ENCODE measurements at regions not wholly inside any gene's neighbourhood (a gene's known extent, or its start where the extent isn't known, plus 50 kb on each side); places are given as distances from the start of the nearest gene placed in this dataset.
A peak's percentile ranks its signal among the peaks of the same experiment; 100 is the strongest.

DNA sequence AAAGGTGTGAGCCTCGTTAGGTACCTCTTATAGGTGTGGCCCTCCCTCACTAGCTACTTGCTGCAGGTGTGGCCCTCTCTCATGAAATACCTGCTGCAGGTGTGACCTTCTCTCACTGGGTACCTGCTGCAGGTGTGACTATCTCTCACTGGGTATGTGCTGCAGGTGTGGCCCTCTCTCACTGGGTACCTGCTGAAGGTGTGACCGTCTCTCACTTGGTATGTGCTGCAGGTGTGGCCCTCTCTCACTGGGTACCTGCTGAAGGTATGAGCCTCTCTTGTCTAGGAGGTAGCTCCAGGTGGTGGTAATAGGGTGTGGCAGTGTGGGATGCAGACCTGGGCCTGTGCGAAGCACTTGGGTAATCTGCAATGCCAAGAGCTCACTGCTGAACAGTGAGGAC lies 170.7 kb upstream of the PLPP4 start:
- no peak overlapping the region for H3K4me3 ChIP-seq (ENCODE audit: low read length)
- no peak overlapping the region for H3K9ac ChIP-seq (ENCODE audit: low read length)
- H3K36me3 ChIP-seq (ENCODE audit: control insufficient read depth, insufficient read depth, low read length, severe bottlenecking): no peaks in the 10 kb centered on the region
- peaks cover under 1% of the 10 kb centered on the region for H3K9me3 ChIP-seq (ENCODE audit: control insufficient read depth, low read length)
- no peak for DNase-seq (ENCODE audit: low read depth)
- H3K27me3 ChIP-seq (replicated peaks; ENCODE audit: control insufficient read depth, insufficient read depth, low read length): no peaks in the 10 kb centered on the region
- H3K4me1 ChIP-seq (ENCODE audit: control insufficient read depth, insufficient read depth, low read length): no peaks in the 10 kb centered on the region

GRCh38 chr10:120300513-120300912 lies 156.5 kb upstream of the PLPP4 start:
- H3K4me3 ChIP-seq (ENCODE audit: low read length): no peak overlapping the region
- no peaks in the 10 kb centered on the region for H3K36me3 ChIP-seq (ENCODE audit: control insufficient read depth, insufficient read depth, low read length, severe bottlenecking)
- H3K4me1 ChIP-seq (ENCODE audit: control insufficient read depth, insufficient read depth, low read length): no peaks in the 10 kb centered on the region
- H3K9ac ChIP-seq (ENCODE audit: low read length): no peak overlapping the region
- H3K27me3 ChIP-seq (replicated peaks; ENCODE audit: control insufficient read depth, insufficient read depth, low read length): no peaks in the 10 kb centered on the region
- peaks cover 4% of the 10 kb centered on the region for H3K9me3 ChIP-seq (ENCODE audit: control insufficient read depth, low read length)
- no peak for DNase-seq (ENCODE audit: low read depth)

GRCh38 chr10:120308589-120308988 lies 148.4 kb upstream of the PLPP4 start:
- H3K27me3 ChIP-seq (replicated peaks; ENCODE audit: control insufficient read depth, insufficient read depth, low read length): no peaks in the 10 kb centered on the region
- H3K4me1 ChIP-seq (ENCODE audit: control insufficient read depth, insufficient read depth, low read length): no peaks in the 10 kb centered on the region
- H3K36me3 ChIP-seq (ENCODE audit: control insufficient read depth, insufficient read depth, low read length, severe bottlenecking): no peaks in the 10 kb centered on the region
- peaks cover 9% of the 10 kb centered on the region for H3K9me3 ChIP-seq (ENCODE audit: control insufficient read depth, low read length)
- no peak overlapping the region for H3K4me3 ChIP-seq (ENCODE audit: low read length)
- no peak overlapping the region for H3K9ac ChIP-seq (ENCODE audit: low read length)
- DNase-seq (ENCODE audit: low read depth): no peak

DNA sequence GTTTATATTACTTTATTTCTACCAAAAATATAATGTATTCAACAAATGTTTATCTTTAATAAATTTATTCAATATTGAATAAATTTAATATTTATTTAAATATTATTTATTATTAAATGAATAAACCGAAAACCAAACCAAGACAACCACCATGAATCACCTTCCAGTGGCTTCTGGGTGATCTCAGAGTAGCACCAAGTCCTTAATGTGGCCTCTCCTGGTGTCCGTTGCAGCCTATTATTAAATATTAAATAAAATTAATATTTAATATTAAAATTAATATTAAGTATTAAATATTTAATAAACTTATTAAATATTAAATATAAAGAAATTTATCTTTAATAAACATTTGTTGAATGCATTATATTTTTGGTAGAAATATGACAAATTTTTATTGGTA lies 143.3 kb upstream of the PLPP4 start:
- no peaks in the 10 kb centered on the region for H3K4me1 ChIP-seq (ENCODE audit: control insufficient read depth, insufficient read depth, low read length)
- no peak for DNase-seq (ENCODE audit: low read depth)
- peaks cover 3% of the 10 kb centered on the region for H3K9me3 ChIP-seq (ENCODE audit: control insufficient read depth, low read length)
- no peak overlapping the region for H3K9ac ChIP-seq (ENCODE audit: low read length)
- no peaks in the 10 kb centered on the region for H3K36me3 ChIP-seq (ENCODE audit: control insufficient read depth, insufficient read depth, low read length, severe bottlenecking)
- no peak overlapping the region for H3K4me3 ChIP-seq (ENCODE audit: low read length)
- no peaks in the 10 kb centered on the region for H3K27me3 ChIP-seq (replicated peaks; ENCODE audit: control insufficient read depth, insufficient read depth, low read length)

GRCh38 chr10:120314442-120314841 lies 142.6 kb upstream of the PLPP4 start:
- H3K4me1 ChIP-seq (ENCODE audit: control insufficient read depth, insufficient read depth, low read length): no peaks in the 10 kb centered on the region
- H3K9ac ChIP-seq (ENCODE audit: low read length): no peak overlapping the region
- H3K9me3 ChIP-seq (ENCODE audit: control insufficient read depth, low read length): peaks cover 3% of the 10 kb centered on the region
- no peak overlapping the region for H3K4me3 ChIP-seq (ENCODE audit: low read length)
- H3K36me3 ChIP-seq (ENCODE audit: control insufficient read depth, insufficient read depth, low read length, severe bottlenecking): no peaks in the 10 kb centered on the region
- DNase-seq (ENCODE audit: low read depth): no peak
- no peaks in the 10 kb centered on the region for H3K27me3 ChIP-seq (replicated peaks; ENCODE audit: control insufficient read depth, insufficient read depth, low read length)

- H3K9ac ChIP-seq (ENCODE audit: low read length): no peak overlapping the region
- DNase-seq (ENCODE audit: low read depth): peak; percentile 21
- H3K4me3 ChIP-seq (ENCODE audit: low read length): no peak overlapping the region
- no peaks in the 10 kb centered on the region for H3K9me3 ChIP-seq (ENCODE audit: control insufficient read depth, low read length)
- H3K4me1 ChIP-seq (ENCODE audit: control insufficient read depth, insufficient read depth, low read length): no peaks in the 10 kb centered on the region
- no peaks in the 10 kb centered on the region for H3K27me3 ChIP-seq (replicated peaks; ENCODE audit: control insufficient read depth, insufficient read depth, low read length)
- H3K36me3 ChIP-seq (ENCODE audit: control insufficient read depth, insufficient read depth, low read length, severe bottlenecking): no peaks in the 10 kb centered on the region
Measured at GRCh38 chr10:120318862-120319261, 138.2 kb upstream of the PLPP4 start.

- Histone ChIP-seq H3K9me3 (ENCODE audit: control insufficient read depth, low read length) (no peaks in the 10 kb centered on the region), H3K9ac (ENCODE audit: low read length) (no peak overlapping the region), H3K27me3 (replicated peaks; ENCODE audit: control insufficient read depth, insufficient read depth, low read length) (no peaks in the 10 kb centered on the region), H3K4me1 (ENCODE audit: control insufficient read depth, insufficient read depth, low read length) (peaks cover 4% of the 10 kb centered on the region), H3K36me3 (ENCODE audit: control insufficient read depth, insufficient read depth, low read length, severe bottlenecking) (no peaks in the 10 kb centered on the region), H3K4me3 (ENCODE audit: low read length) (no peak overlapping the region)
- no peak for DNase-seq (ENCODE audit: low read depth)
Measured at GRCh38 chr10:120327675-120328074, 129.4 kb upstream of the PLPP4 start.

DNA sequence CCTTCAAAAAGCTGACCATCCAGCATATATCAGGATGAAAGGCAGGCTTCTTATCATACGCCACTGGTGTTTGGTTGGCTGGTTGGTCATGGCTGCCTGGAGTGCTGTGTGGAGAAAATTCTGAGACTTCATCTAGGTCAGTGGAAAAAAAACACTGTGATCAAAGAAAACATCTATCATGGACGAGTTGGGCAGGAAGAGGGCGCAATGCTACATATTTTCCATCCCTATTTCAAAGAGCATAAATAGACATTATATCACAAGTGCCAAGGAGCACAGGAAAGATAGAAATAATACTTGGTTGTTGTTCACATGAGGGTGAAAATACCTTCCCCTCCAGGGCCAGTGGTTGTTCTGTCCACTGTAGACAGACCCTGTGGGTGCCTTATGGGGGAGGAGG lies 128.4 kb upstream of the PLPP4 start:
- no peaks in the 10 kb centered on the region for H3K27me3 ChIP-seq (replicated peaks; ENCODE audit: control insufficient read depth, insufficient read depth, low read length)
- H3K9ac ChIP-seq (ENCODE audit: low read length): no peak overlapping the region
- peak; percentile 2 for DNase-seq (ENCODE audit: low read depth)
- H3K9me3 ChIP-seq (ENCODE audit: control insufficient read depth, low read length): no peaks in the 10 kb centered on the region
- H3K4me3 ChIP-seq (ENCODE audit: low read length): no peak overlapping the region
- peaks cover 4% of the 10 kb centered on the region for H3K4me1 ChIP-seq (ENCODE audit: control insufficient read depth, insufficient read depth, low read length)
- H3K36me3 ChIP-seq (ENCODE audit: control insufficient read depth, insufficient read depth, low read length, severe bottlenecking): no peaks in the 10 kb centered on the region

- Histone ChIP-seq H3K36me3 (ENCODE audit: control insufficient read depth, insufficient read depth, low read length, severe bottlenecking) (no peaks in the 10 kb centered on the region), H3K27me3 (replicated peaks; ENCODE audit: control insufficient read depth, insufficient read depth, low read length) (peaks cover 10% of the 10 kb centered on the region), H3K4me1 (ENCODE audit: control insufficient read depth, insufficient read depth, low read length) (no peaks in the 10 kb centered on the region), H3K4me3 (ENCODE audit: low read length) (no peak overlapping the region), H3K9me3 (ENCODE audit: control insufficient read depth, low read length) (no peaks in the 10 kb centered on the region), H3K9ac (ENCODE audit: low read length) (no peak overlapping the region)
- no peak for DNase-seq (ENCODE audit: low read depth)
Measured at GRCh38 chr10:120335553-120335952, 121.5 kb upstream of the PLPP4 start.

- no peak overlapping the region for H3K9ac ChIP-seq (ENCODE audit: low read length)
- H3K4me1 ChIP-seq (ENCODE audit: control insufficient read depth, insufficient read depth, low read length): no peaks in the 10 kb centered on the region
- H3K4me3 ChIP-seq (ENCODE audit: low read length): no peak overlapping the region
- peaks cover 10% of the 10 kb centered on the region for H3K27me3 ChIP-seq (replicated peaks; ENCODE audit: control insufficient read depth, insufficient read depth, low read length)
- DNase-seq (ENCODE audit: low read depth): no peak
- no peaks in the 10 kb centered on the region for H3K36me3 ChIP-seq (ENCODE audit: control insufficient read depth, insufficient read depth, low read length, severe bottlenecking)
- H3K9me3 ChIP-seq (ENCODE audit: control insufficient read depth, low read length): no peaks in the 10 kb centered on the region
Measured at GRCh38 chr10:120336306-120336910, 120.6 kb upstream of the PLPP4 start.

DNA sequence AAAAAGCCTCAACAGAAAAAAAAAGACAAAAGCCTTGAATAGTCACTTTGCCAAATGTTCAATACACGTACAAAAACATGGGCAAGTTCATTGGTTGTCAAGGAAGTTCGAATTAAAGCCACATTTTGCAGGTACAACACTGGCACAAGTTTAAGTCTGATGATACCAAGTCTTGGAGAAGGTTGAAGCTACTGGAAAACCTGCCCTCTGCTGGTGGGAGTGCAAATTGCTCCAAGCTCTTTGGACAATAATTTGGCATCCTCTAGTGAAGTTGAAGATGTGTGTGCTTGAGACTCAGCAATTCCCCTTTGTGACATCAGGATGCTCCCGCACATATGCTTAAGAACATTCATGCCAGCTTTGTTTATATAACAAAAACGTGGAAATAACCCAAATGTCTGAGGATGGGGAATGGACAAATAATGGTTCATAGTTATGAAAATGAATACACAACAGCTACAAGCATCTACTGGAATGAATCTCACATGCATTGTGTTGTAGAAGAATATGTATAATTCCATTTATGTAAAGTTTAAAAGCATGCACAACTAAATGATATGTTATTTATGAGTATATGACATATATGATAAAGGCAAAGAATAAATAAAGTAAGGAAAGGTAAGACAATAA lies 120.0 kb upstream of the PLPP4 start:
- Histone ChIP-seq H3K36me3 (ENCODE audit: control insufficient read depth, insufficient read depth, low read length, severe bottlenecking) (no peaks in the 10 kb centered on the region), H3K4me1 (ENCODE audit: control insufficient read depth, insufficient read depth, low read length) (no peaks in the 10 kb centered on the region), H3K4me3 (ENCODE audit: low read length) (no peak overlapping the region), H3K9ac (ENCODE audit: low read length) (no peak overlapping the region), H3K27me3 (replicated peaks; ENCODE audit: control insufficient read depth, insufficient read depth, low read length) (peaks cover 10% of the 10 kb centered on the region), H3K9me3 (ENCODE audit: control insufficient read depth, low read length) (no peaks in the 10 kb centered on the region)
- DNase-seq (ENCODE audit: low read depth): peak; percentile 35
